ENCODE measurements at regions not wholly inside any gene's neighbourhood (a gene's known extent, or its start where the extent isn't known, plus 50 kb on each side); places are given as distances from the start of the nearest gene placed in this dataset.
"Not testable (repeated sequence)": the region's sequence is repeated elsewhere in the genome, so short reads cannot be mapped to it uniquely, and the experiment has no call there.

DNA sequence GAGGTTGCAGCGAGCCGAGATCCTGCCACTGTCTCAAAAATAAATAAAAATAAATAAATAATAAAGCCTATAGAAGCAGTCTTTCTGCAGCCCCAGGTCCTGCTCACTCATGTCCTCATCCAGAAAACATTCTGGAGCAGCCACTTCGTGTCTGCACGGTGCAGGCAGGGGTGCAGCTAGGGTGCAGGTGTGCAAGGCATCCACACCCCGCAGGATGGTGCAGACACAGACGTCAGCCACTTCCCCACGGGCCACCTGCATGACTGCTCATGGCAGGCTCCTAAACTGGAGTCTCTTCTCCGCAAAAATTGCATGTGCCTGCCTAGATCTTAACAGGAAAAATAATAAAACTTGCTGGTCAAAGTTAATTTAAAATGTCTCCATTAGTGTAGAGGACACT, 80.2 kb upstream of the SNTG2 start:
- H3K4me3 ChIP-seq (replicated peaks; ENCODE audit: low read depth, low read length), result no peak overlapping the region
- TF ChIP-seq, protein P1, sequence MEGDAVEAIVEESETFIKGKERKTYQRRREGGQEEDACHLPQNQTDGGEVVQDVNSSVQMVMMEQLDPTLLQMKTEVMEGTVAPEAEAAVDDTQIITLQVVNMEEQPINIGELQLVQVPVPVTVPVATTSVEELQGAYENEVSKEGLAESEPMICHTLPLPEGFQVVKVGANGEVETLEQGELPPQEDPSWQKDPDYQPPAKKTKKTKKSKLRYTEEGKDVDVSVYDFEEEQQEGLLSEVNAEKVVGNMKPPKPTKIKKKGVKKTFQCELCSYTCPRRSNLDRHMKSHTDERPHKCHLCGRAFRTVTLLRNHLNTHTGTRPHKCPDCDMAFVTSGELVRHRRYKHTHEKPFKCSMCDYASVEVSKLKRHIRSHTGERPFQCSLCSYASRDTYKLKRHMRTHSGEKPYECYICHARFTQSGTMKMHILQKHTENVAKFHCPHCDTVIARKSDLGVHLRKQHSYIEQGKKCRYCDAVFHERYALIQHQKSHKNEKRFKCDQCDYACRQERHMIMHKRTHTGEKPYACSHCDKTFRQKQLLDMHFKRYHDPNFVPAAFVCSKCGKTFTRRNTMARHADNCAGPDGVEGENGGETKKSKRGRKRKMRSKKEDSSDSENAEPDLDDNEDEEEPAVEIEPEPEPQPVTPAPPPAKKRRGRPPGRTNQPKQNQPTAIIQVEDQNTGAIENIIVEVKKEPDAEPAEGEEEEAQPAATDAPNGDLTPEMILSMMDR (IDR thresholded peaks at IDR 0.05; ENCODE audit: low read length, missing control alignments), result no peak
- DNase-seq (ENCODE audit: low read depth), result no peak

DNA sequence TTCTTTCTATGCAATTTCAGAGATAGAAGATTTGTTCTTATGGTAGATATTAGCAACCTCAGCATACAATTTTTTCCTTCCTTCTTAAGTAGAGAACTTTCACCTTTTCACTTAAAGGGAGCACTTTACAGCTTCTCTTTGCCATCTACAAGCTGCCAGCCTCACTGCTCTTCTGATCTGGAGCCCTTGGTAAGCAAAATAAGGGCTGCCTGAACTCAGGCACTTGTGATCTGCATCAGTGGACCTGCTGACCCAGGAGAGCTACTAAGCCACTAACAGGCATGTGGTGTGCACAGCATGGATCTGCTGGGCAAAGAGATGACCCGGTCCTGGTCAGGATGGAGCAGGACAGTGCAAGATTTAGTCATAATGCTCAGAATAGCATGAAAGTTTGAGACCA, 80.8 kb upstream of the SNTG2 start:
- DNase-seq (ENCODE audit: low read depth), result no peak
- TF ChIP-seq, protein P1 (IDR thresholded peaks at IDR 0.05; ENCODE audit: low read length, missing control alignments), result no peak

DNA sequence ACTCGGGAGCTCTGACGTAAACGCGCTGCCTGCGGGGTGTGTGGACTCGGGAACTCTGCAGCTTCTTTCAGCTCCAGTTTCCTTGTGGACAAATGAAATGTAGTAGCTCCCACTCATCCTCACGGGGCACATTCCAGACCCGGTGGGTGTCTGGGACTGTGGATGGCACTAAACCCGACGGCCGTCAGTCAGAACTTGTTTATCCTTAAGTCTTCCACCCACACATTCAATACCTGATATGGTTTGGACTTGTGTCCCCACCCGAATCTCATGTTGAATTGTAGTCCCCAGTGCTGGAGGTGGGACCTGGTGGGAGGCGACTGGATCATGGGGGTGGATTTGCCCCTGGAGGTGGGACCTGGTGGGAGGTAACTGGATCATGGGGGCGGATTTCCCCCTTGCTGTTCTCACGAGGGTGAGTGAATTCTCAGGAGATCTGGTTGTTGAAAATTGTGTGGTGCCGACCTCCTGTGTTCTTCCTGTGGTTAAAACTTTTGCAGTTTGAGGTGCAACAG, 81.2 kb upstream of the SNTG2 start:
- TF ChIP-seq, protein P1 (IDR thresholded peaks at IDR 0.05; ENCODE audit: low read length, missing control alignments), result no peak
- H3K4me3 ChIP-seq (replicated peaks; ENCODE audit: low read depth, low read length), result no peak overlapping the region
- DNase-seq (ENCODE audit: low read depth), result no peak

More for the DNA sequence above, 80.8 kb upstream of the SNTG2 start:
- no peak overlapping the region for H3K4me3 ChIP-seq (replicated peaks; ENCODE audit: low read depth, low read length)

DNA sequence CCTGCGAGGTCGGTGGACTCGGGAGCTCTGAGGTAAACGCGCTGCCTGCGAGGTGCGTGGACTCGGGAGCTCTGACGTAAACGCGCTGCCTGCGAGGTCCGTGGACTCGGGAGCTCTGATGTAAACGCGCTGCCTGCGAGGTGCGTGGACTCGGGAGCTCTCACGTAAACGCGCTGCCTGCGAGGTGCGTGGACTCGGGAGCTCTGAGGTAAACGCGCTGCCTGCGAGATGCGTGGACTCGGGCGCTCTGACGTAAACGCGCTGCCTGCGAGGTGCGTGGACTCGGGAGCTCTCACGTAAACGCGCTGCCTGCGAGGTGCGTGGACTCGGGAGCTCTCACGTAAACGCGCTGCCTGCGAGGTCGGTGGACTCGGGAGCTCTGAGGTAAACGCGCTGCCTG, 81.8 kb upstream of the SNTG2 start:
- H3K4me3 ChIP-seq (replicated peaks; ENCODE audit: low read depth, low read length); DNase-seq (ENCODE audit: low read depth): not testable (repeated sequence)

DNA sequence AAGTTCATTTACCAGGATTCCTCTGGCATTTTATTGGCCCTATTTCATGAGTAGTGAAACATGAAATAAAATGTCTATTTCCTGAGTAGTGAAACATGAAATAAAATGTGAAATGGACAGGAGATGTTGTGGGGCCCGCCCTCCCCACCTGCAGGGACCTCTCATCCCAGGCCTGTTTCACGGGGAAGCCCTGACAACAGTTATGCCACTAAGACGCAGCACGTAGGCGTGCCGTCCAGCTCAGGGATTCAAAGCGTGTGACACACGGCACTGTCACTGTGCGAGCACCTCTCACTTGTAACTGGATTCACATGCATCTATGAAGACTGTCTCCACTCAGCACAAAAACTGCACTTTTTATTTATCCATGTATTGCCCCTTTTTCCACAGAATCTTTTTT, 83.4 kb upstream of the SNTG2 start:
- TF ChIP-seq, protein P1 (IDR thresholded peaks at IDR 0.05; ENCODE audit: low read length, missing control alignments), result no peak
- no peak for DNase-seq (ENCODE audit: low read depth)
- H3K4me3 ChIP-seq (replicated peaks; ENCODE audit: low read depth, low read length), result no peak overlapping the region

DNA sequence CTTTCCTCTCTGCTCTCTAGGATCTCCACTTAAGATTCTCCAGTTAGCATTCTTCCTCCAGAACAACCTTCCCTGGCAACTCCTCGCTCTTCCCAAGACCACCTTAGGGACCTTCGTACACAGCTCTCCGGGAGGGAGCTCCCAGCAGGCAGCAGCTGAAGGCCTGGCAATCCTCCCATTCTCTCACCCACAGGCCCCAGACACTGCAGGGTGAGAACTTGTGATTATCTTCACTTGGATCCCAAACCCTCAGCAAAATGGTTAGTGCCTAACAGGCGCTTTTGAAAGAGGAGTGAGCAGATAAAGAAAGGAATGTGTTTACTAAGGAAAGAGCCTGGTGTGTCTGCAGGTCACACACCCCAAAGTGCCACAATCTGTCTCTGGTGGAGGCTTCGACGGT, 83.8 kb upstream of the SNTG2 start:
- TF ChIP-seq, protein P1 (IDR thresholded peaks at IDR 0.05; ENCODE audit: low read length, missing control alignments), result no peak
- H3K4me3 ChIP-seq (replicated peaks; ENCODE audit: low read depth, low read length), result no peak overlapping the region
- no peak for DNase-seq (ENCODE audit: low read depth)

DNA sequence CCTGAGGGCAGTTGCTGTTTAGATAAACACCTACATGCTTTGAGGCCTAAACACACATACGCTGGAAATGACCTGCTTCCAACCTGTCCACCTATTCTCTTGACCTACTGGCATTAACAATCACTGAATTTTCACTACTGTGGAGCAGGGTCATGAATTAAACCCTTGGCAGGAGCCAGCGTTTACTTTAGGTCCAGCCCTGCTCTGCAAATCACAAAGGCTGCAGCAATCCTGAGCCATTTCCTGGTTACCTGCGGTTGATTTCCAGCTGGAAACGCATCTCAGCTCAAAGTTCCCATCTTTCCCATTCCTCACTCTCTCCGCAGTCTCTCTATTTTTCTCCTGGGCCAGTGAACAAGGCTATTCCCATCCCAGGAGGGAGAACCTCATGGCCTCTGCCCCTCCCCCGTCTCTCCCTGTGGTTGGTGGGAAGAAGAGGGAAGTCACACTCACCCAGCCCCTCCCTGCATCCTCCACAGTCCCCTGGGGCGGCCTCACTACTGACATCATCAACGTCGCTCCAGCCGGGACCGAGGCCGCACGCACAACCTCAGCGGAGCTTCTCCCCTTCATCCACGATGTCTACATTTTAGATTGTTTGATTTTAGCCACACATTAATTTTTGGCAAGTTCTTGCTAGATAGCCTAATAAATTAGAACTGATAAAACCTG, 84.5 kb upstream of the SNTG2 start:
- DNase-seq (ENCODE audit: low read depth), result no peak
- TF ChIP-seq, protein P1 (IDR thresholded peaks at IDR 0.05; ENCODE audit: low read length, missing control alignments), result no peak
- H3K4me3 ChIP-seq (replicated peaks; ENCODE audit: low read depth, low read length), result no peak overlapping the region
